ENCODE measurements at regions not wholly inside any gene's neighbourhood (a gene's known extent, or its start where the extent isn't known, plus 50 kb on each side); places are given as distances from the start of the nearest gene placed in this dataset.

DNA sequence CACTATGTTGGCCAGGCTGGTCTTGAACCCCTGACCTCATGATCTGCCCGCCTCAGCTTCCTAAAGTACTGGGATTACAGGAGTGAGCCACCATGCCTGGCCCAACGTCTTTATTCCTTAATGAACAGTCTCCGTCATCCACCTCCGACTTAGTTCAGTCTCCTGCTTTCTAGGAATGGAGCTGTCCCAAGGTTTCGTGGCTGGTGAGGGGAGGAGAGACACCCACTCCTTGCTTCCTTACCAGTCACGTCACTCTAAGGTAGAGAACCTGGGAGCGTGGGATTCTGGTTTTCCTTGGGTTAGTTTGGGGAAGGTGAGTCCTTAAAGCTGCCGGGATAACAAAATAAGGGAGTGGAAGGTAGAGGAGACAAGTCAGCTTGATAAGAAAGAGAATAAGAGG is 55.0 kb upstream of the ATP2B4 start:
- Histone ChIP-seq H3K27me3 (no peaks in the 10 kb centered on the region), H3K9me3 (no peaks in the 10 kb centered on the region), H3K27ac (no peak overlapping the region), H3K36me3 (ENCODE audit: low read depth, missing control alignments) (no peaks in the 10 kb centered on the region), H3K4me1 (no peaks in the 10 kb centered on the region), H3K4me3 (no peak overlapping the region)
- intact Hi-C loops (cut with DNase I; ENCODE audit: low total_unique reads), result no loop called here
- DNase-seq, result no peak
- 72 to 85% methylated on average over 8 of the region's 8 CpGs for WGBS, 2 donors
- no peak for TF ChIP-seq CTCF (IDR thresholded peaks at IDR 0.05)
- no peak for TF ChIP-seq POLR2A (IDR thresholded peaks at IDR 0.05)

- H3K4me1 ChIP-seq, result no peaks in the 10 kb centered on the region
- H3K36me3 ChIP-seq (ENCODE audit: low read depth, missing control alignments), result no peaks in the 10 kb centered on the region
- no peak overlapping the region for H3K27ac ChIP-seq
- DNase-seq, result no peak
- WGBS, 2 donors, result 41 to 53% methylated on average over 8 to 10 of the region's 10 CpGs
- H3K27me3 ChIP-seq, result no peaks in the 10 kb centered on the region
- H3K9me3 ChIP-seq, result no peaks in the 10 kb centered on the region
- no peak overlapping the region for H3K4me3 ChIP-seq
- TF ChIP-seq POLR2A (IDR thresholded peaks at IDR 0.05), result no peak
- TF ChIP-seq CTCF (IDR thresholded peaks at IDR 0.05), result no peak
- intact Hi-C loops (cut with DNase I; ENCODE audit: low total_unique reads), result no loop called here
Observed at GRCh38 chr1:203572134-203572625, 54.5 kb upstream of the ATP2B4 start.

DNA sequence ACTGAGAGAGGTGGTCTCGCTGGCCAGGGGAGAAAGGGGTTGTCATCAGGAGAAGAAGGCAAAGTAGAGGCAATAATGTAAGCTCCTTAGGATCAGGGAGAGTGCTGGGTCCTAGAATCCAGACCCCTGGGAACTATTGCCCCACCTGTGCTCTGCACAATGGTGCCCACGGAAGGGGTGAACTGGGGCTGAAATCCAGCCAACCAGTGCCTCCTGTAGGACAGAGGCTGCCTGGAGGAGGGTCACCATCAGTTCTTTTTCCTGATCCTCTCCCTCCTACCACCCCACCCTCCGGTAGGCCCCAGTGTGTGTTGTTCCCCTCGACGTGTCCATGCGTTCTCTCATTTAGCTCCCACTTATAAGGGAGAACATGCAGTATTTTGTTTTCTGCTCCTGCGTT is 52.9 kb upstream of the ATP2B4 start:
- H3K27ac ChIP-seq, result no peak overlapping the region
- H3K4me1 ChIP-seq, result no peaks in the 10 kb centered on the region
- no peaks in the 10 kb centered on the region for H3K9me3 ChIP-seq
- H3K4me3 ChIP-seq, result no peak overlapping the region
- WGBS, 2 donors, result 87 to 92% methylated on average over 6 to 7 of the region's 7 CpGs
- TF ChIP-seq CTCF (IDR thresholded peaks at IDR 0.05) (no peak), POLR2A (IDR thresholded peaks at IDR 0.05) (no peak)
- no peaks in the 10 kb centered on the region for H3K27me3 ChIP-seq
- no peaks in the 10 kb centered on the region for H3K36me3 ChIP-seq (ENCODE audit: low read depth, missing control alignments)
- no peak for DNase-seq
- intact Hi-C loops (cut with DNase I; ENCODE audit: low total_unique reads), result no loop called here

Data from testis (tissue), 2 donors.